ENCODE measurements at regions not wholly inside any gene's neighbourhood (a gene's known extent, or its start where the extent isn't known, plus 50 kb on each side); places are given as distances from the start of the nearest gene placed in this dataset.

GRCh38 chr1:42047508-42047880 is 105.7 kb upstream of the GUCA2B start:
- no peak for TF ChIP-seq EZH2phosphoT487 (IDR thresholded peaks at IDR 0.05; ENCODE audit: insufficient read depth, low read depth)
- no peak for TF ChIP-seq EZH2 (IDR thresholded peaks at IDR 0.05; ENCODE audit: insufficient read depth, poor library complexity, severe bottlenecking)

Data from GM23248 (cell line).